ENCODE measurements at regions not wholly inside any gene's neighbourhood (a gene's known extent, or its start where the extent isn't known, plus 50 kb on each side); places are given as distances from the start of the nearest gene placed in this dataset.
"Not testable (repeated sequence)": the region's sequence is repeated elsewhere in the genome, so short reads cannot be mapped to it uniquely, and the experiment has no call there.

DNA sequence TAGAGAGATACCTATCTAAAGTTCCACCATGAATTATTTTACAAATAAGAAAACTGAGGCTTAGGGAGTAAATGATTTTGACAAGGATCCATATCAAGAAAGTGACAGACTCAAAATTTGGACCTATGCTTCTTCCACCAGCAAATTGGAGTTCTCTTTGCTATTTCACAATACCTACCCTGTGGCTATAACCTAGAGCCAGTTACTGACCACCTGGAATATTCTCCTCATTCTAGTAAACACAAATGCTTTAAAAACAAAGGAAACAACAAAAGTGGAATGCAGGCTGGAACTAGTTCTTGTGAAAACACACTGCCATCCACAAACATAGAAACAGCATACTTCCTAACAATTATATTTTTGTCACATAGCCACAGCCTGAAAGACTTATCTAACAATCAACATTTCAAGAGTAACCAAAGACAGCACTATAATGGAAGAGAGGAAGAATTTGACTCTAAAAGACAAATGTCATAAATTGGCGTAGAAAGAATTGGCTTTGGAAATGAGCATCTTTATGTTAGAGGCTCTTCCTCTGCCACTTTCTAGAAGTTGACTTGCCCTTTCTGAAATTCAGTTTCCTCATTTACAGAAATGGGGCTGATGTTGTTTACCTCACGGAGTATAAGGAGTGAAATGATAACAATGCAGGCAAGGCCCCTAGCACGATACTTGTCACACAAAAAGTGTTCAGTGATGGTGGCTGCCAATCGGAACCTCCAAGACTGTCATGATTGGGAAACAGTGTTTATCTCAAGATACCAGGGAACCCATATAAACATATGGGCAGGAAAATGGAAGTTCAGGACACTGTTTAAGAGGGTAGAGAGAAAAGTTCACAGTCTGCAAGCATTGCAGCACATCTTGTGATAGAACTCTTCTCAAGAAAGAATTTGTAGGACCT lies 138.6 kb upstream of the LGR5 start:
- no peak for DNase-seq (ENCODE audit: low read depth)

DNA sequence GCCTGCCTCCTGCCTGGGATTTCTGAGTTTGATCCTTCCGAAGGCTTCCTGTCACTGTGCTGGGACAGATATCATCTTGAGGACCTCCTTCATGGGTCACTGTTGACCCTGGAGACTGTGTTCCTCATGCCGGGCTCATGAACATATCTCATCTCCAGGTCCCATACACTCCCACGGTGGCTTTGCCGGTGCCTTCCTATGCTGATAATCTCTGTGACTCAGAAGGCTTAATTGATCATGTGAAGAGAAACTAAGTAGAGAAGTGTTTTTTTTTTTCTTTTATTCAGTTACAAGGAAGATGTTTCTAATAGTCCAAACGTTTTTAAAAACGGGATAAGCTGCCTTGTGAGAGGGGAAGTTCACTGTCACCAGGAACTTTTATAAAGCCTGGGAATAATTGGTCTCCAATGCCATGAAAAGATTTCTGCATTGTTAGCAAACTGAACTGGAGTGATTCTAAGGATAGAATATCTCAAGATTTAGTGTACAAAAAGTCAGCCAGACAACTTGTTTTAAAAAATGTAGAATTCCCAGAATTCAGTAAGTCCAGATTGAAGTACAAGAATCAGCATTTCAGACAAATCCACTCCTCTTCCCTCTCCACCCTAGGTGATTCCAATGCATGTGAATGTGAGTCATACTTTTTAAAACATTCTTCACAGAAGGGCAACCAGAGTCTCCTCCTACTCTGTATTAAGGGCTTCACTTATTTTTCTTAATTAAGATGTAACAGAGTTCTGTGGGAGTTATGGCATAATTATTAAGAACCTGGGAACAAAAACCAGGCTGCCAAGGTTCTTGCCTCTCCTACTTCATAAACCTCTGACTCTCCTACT lies 139.8 kb upstream of the LGR5 start:
- DNase-seq (ENCODE audit: low read depth) = peak; percentile 26

DNA sequence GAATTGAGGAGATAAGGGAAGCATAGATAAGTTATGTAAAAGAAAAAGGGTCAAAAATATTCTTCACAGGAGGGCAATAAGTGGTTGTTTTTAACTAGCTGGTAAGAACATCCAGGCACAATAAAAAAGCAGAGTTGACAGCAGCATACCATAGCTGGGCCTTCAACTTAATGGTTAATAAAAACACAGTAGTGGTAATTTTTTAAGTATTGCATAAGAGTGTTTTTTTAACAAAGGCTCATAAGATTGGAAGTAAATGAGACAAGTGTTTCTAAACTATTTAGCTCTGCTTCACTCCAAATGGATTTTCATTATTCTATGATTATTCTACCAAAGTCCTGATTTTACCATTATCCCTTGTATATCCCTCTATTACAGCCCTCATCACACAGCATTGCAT lies 140.1 kb upstream of the TSPAN8 start:
- DNase-seq (ENCODE audit: low read depth) = no peak

DNA sequence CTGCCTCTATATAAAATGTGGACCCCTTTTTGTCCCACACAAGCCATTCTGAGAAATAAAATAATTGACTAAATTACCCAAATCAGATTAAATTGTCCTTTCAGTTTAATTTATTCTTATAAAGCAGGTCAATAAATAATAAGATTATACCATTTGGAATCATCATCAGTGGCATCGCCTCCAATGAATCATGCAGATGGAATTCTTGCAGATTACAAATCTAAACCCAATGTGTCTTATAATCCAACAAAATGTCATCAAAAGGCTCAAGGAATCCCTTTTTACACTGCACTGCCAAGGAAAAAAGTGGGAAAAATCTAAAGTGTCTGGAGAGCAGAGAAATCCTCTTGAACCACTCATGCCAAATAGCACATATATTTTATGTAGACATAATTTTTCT lies 138.2 kb upstream of the TSPAN8 start:
- DNase-seq (ENCODE audit: low read depth) = no peak

DNA sequence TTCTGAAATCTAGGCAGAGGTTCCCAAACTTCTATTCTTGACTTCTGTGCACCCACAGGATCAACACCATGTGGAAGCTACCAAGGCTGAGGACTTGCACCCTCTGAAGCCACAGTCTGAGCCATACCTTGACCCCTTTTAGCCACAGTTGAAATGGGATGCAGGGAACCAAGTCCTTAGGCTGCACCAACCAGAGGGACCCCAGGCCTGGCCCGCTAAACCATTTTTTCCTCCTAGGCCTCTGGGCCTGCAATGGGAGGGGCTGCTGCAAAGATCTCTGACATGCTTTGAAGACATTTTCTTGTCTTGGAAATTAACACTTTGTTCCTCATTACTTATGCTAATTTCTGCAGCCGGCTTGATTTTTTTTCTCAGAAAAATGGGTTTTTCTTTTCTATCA lies 133.9 kb upstream of the TSPAN8 start:
- DNase-seq (ENCODE audit: low read depth) = no peak

DNA sequence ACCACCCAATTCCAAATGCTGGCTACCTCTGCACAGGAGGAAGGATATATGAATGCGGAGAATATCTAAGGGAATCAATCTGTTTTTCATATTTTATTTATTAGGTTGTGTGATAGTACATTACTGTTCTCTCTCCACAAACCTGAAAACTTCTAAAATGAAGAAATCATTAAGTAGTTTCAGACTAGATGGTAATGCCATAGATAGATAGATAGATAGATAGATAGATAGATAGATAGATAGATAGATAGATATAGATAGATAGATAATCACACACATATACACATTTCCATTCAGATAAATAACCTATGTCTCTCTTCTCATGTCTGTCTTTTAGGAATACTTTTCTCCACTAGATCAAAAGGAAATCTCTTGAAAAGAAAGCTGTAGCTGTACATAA lies 126.1 kb upstream of the TSPAN8 start:
- no peak for DNase-seq (ENCODE audit: low read depth)

DNA sequence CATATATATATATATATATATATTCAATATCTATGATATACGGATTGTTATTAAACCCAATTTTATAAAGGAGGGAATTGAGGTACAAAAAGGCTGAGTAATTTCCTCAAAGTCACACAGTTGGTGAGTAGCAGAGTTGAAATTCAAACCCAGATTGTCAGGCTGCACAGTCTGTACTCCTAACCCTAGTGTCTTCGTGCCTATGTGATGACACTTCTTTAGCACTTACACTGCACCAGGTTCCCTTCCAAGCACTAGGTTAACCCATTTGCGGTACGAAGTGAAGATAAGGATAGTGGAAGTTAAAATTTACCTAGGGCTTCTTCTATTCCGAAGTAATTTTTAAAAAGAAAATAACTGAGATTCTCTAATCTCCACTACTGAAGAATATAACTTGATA lies 125.1 kb upstream of the TSPAN8 start:
- DNase-seq (ENCODE audit: low read depth) = peak; percentile 4

DNA sequence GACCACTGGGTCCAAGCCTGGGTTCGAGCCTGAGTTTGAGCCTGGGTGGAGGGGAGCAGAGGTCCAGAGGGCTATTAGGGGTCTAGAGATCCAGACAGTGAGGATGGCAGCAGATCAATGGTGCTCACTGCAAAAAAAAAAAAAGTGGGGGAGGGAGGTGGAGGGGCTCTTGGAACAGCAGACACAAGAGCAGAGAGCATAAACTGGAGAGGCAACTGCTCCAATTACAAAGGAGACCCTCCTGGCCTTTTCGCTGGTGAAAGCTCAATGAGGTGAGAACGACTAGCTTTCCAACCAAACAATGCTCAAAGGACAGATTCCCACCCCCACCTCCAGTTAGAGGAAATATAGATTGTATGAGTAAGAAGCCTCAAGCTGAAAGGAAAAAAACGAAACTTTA lies 124.2 kb upstream of the TSPAN8 start:
- DNase-seq (ENCODE audit: low read depth) = peak; percentile 47

DNA sequence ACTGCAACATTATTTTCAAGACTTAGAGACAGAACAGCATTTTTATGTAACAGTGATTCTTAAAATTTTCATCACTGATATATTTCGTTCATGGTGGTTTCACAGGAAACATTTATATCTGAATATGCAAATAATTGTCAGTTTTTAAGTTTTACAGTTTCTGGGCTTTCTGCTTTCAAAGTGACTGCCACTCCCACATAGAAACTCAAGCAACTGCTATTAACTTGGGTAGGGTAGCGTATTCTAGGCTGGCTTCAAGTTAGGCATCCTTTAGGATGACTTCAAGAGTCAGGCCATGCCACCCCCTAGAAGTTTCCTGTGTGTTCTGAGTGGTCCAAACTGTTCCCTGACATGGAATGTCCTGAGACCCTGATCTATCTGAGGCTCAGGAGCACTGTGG lies 123.6 kb upstream of the TSPAN8 start:
- no peak for DNase-seq (ENCODE audit: low read depth)

DNA sequence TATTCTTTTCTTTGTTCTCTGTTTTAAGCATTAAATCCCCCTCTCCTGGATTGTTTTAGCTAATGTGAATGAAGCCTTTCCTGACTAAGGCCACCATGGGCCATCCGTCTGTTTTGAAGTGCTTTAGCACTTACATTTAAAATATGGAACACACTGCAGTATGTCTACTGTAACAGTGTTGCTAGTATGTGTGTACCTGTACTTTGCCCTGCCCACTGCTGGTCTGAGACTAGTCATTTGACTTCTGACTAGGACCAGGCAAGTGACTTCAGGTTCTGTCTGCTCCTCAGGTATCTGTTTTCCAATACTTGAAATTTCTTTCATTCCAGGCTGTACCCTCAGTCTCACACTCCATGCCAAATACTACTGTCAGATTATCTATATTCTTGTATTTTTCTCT lies 120.1 kb upstream of the TSPAN8 start:
- no peak for DNase-seq (ENCODE audit: low read depth)

DNA sequence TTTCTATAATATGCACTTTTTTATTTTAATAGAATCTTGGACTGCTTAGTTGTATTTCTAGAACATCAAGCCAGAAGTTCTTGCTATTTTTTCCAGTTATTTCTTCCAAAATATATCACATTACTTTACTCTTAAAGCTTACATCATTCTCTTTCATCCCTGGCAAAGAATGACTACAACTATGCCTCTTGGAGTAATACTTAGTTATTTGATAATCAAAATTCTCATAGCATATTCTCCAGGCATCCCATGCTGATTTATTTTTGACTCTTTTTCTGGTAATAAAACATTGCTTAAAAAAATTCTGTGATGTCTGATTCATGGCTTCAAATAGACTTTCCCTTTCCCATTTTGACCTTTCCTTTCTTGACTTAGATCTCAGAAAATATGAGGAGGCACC lies 118.7 kb upstream of the TSPAN8 start:
- no peak for DNase-seq (ENCODE audit: low read depth)

DNA sequence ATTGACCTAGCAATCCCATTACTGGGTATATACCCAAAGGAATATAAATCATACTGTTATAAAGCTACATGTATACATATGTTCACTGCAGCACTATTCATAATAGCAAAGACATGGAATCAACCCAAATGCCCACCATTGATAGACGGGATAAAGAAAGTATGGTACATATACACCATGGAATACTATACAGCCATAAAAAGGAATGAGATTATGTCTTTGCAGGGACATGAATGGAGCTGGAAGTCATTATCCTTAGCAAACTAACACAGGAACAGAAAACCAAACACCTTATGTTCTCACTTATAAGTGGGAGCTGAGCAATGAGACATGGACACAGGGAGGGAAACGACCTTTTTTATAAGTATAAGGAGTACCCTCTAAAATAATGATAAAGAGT lies 113.0 kb upstream of the TSPAN8 start:
- not testable (repeated sequence) for DNase-seq (ENCODE audit: low read depth)

DNA sequence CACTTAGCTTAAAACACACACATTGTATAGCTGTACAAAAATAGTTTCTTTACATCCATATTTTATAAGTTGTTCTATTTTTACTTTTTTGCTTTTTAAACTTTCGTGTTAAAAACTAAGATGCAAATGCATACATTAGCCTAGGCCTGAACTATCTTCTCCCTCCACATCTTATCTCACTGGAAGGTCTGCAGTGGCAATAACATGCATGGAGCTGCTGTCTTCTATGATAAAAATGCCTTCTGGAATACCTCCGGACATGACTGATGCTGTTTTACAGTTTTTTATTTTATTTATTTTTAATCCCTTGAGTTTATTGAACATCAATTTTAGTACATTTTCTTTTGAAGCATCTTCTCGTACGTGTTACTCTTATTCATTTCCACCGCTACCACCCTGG lies 112.3 kb upstream of the TSPAN8 start:
- no peak for DNase-seq (ENCODE audit: low read depth)

DNA sequence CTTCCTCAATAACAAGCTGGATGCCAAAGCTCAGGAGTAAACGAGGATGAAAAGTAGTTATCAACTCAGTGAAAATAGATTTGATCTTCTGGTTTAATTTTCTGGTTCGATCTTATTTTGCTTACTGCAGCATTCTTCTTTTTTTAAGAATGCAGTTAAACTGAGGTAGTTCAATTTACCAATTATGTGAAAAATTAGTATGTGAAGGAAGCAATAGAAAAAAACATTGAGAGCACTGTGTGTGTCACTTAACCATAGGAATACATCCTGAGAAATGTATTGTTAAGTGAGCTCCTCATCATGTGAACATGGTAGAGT lies 111.4 kb upstream of the TSPAN8 start:
- no peak for DNase-seq (ENCODE audit: low read depth)

DNA sequence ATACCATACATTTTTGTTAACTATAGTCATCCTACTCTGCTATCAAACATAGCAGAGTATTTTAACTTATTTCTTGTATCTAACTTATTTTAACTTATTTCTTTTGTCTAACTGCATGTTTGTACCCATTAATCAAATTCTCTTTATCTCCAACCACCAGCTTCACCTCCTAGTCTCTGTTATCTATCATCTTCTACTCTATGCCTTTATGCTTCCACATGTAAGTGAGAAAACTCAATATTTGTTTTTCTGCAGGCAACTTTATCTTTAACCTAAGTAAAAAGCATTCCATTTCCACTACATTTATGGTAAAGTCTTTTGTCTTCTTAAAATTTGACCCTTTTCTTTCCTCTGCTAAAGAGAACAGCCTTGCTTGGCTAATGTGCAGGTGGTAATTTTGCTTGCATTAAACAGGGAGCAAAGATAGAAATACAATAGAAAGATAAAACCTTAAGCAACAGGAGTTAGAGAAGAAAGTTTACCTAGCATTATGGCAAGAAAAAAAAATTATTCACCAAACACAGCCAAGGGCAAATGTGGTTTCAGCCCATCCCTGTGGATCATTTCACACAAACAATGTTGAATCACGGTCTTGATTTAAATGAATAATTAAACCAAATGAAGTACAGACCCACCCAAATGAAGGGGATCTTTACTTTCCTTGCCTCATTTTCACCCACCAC lies 110.9 kb upstream of the TSPAN8 start:
- no peak for DNase-seq (ENCODE audit: low read depth)

DNA sequence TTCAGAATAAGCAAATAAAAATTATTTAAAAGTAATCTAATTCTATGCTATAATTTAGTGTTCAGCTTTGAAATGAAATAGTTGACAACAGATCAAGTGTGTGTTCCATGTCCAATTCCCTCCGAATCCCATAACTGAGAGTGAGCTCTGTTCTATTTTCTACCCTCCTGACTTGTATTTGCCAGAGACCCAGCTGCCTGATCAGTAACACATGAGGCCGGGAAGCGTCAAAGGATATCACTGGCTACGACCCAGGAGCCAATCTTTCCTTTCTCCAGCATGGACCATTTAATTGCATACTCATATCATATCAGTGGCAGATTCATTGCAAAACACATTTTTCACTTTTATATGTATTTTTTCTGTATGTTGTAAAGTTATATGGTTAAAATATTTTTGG lies 108.8 kb upstream of the TSPAN8 start:
- no peak for DNase-seq (ENCODE audit: low read depth)

DNA sequence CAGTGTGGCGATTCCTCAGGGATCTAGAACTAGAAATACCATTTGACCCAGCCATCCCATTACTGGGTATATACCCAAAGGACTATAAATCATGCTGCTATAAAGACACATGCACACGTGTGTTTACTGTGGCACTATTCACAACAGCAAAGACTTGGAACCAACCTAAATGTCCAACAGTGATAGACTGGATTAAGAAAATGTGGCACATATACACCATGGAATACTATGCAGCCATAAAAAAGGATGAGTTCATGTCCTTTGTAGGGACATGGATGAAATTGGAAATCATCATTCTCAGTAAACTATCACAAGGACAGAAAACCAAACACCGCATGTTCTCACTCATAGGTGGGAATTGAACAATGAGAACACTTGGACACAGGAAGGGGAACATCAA lies 107.9 kb upstream of the TSPAN8 start:
- DNase-seq (ENCODE audit: low read depth) = not testable (repeated sequence)

DNA sequence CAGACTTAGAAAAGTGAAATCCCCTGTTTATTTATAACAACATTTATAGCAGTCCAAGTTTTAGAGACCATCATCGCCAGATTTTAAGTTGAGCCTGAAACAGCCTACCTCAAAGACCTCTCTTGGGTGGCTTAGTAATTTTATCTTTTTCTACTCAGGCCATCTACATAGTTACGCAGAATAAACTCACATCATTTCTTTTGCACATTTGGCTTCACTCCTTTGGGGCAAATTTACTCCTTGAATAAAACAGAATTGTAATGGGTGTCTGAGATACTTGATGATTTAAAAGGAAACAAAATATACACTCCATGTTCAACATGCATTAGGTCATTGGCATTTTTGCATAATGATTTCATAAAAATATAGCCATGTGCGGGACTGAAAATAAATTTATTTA lies 104.7 kb upstream of the TSPAN8 start:
- no peak for DNase-seq (ENCODE audit: low read depth)

DNA sequence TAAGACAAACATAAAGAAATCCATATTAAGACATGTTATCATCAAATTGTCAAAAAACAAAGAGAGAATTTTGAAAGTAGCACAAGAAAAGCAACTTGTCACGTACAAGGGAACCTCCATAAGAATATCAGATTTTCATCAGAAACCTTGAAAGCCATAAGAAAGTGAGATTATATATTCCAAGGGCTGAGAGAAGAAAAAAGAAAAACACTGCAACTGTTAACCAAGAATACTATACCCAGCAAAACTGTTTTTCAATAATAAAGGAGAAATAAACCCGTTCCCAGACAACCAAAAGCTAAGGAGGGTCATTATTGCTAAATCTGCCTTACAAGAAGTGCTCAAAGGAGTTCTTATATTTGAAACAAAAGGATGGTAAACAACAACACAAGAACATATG lies 94.7 kb upstream of the TSPAN8 start:
- DNase-seq (ENCODE audit: low read depth) = no peak

DNA sequence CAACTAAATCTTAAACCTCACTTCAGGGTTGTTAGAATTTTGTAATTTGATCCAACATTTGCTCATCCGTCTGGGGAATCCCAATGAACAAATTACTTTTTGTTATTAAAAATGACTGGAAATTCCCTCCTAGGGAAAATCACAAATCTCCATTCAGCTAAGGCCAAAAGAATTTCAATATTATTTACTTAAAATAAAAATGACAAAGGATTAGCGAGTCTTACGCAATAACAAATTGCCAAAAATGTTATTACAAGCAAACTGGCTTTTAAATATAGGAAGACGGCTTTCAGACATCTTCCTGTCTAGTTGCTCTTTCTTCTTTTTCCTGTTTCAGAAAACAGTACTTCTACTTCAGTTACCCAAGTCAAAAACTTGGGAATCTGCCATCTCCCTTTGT lies 92.4 kb upstream of the TSPAN8 start:
- no peak for DNase-seq (ENCODE audit: low read depth)

DNA sequence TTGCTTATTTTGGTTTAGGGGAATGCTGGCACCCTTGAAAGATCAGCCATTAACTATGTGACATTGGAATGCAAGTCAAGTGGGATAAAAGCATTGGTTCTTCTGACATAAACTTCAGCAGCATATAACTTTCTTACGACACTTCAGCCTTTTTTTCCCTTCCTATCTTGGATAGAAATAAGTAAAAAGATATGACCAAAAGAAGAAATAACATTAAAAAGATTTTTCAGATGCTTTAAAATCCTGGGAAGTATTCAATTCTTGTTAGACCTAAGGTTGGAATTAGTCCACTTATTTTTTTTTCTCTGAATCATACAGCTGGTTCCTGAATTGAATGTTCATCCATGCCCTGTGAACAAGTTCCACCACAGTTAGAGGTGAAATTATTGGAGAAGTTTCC lies 85.6 kb upstream of the TSPAN8 start:
- DNase-seq (ENCODE audit: low read depth) = no peak

DNA sequence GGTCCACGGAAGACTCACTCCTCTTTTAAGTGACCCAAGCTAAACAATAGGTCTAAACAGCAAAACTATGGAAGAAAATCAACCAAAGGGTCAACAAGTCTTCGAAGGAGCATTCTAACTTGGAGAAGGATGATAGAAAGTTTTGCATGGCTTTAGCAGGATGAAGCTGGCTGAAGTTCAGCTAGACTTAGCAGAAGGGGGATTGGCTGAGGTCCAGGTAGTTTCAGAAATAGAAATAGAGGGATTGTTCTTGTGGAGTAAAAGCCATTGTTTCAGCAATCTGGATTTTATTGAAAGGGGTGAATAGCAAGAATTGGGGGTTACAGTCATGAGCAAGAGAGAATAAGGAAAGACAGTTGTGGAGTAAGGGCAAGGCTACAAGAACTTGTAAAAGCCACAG lies 84.7 kb upstream of the TSPAN8 start:
- DNase-seq (ENCODE audit: low read depth) = no peak
